ENCODE measurements at regions not wholly inside any gene's neighbourhood (a gene's known extent, or its start where the extent isn't known, plus 50 kb on each side); places are given as distances from the start of the nearest gene placed in this dataset.

GRCh38 chr16:6678586-6678985 is 654.1 kb upstream of the RBFOX1 start:
- Histone ChIP-seq H3K56ac (ENCODE audit: extremely low read depth, insufficient read depth, low read length) (no peak overlapping the region), H3K9me1 (ENCODE audit: insufficient read depth, low read length) (no peaks in the 10 kb centered on the region), H3K4me2 (ENCODE audit: low read depth, low read length) (no peak overlapping the region), H3K27ac (ENCODE audit: insufficient read depth, low read length) (no peak overlapping the region), H2BK20ac (ENCODE audit: low read depth, low read length) (no peak overlapping the region), H2AK9ac (replicated peaks; ENCODE audit: low read depth, low read length, poor library complexity) (no peak overlapping the region), H4K5ac (ENCODE audit: low read depth, low read length) (no peak overlapping the region), H4K8ac (ENCODE audit: low read depth in 2 of 2, low read length in 2 of 2) (no peak overlapping the region), H3K27me3 (ENCODE audit: control insufficient read depth, insufficient read depth, low read length) (no peaks in the 10 kb centered on the region), H4K91ac (ENCODE audit: insufficient read depth, low read depth, low read length) (no peak overlapping the region), H3K36me3 (ENCODE audit: control insufficient read depth, insufficient read depth, low read length) (no peaks in the 10 kb centered on the region), H4K20me1 (ENCODE audit: insufficient read depth, low read length) (no peaks in the 10 kb centered on the region), H2AFZ (replicated peaks; ENCODE audit: low read length, poor library complexity) (no peak overlapping the region), H2BK5ac (ENCODE audit: low read depth, low read length, poor library complexity, severe bottlenecking) (no peak overlapping the region), H3K4me3 (ENCODE audit: insufficient read depth, low read depth, low read length) (no peak overlapping the region), H2AK5ac (ENCODE audit: low read depth, low read length) (no peak overlapping the region), H3K23ac (ENCODE audit: low read depth, low read length) (no peak overlapping the region), H3K4ac (ENCODE audit: low read depth, low read length) (no peak overlapping the region), H3K9me3 (ENCODE audit: control insufficient read depth, insufficient read depth, low read length) (peaks cover 5% of the 10 kb centered on the region), H2BK120ac (ENCODE audit: low read depth, low read length) (no peak overlapping the region), H3K18ac (ENCODE audit: low read depth, low read length) (no peak overlapping the region), H3K14ac (replicated peaks; ENCODE audit: low read depth, low read length) (no peak overlapping the region), H3K9ac (ENCODE audit: low read depth, low read length) (no peak overlapping the region), H3K79me1 (ENCODE audit: low read depth in 1 of 2, low read length in 2 of 2) (no peaks in the 10 kb centered on the region), H3K4me1 (ENCODE audit: control insufficient read depth, insufficient read depth, low read length) (no peaks in the 10 kb centered on the region), H2BK15ac (ENCODE audit: low read depth, low read length) (no peak overlapping the region)
- no TSS peak for BruUV-seq (replicated peaks)
- WGBS, 2 experiments (ENCODE audit: extremely low coverage in 2 of 2, insufficient read length in 1 of 2), result no CpG with 5 or more reads among the region's 3 CpGs
- ChIA-PET POLR2A (ENCODE audit: unreplicated experiment) (no interaction called here), CTCF (no interaction called here)
- DNase-seq (no peak), ATAC-seq (ENCODE audit: low read depth) (no peak)
- no peak for TF ChIP-seq POLR2A (IDR thresholded peaks at IDR 0.05; ENCODE audit: low read depth, low read length)
- TF ChIP-seq FOS (IDR thresholded peaks at IDR 0.05; ENCODE audit: low read depth, low read length), result no peak
- no peak for TF ChIP-seq USF2 (IDR thresholded peaks at IDR 0.05; ENCODE audit: low read depth, low read length)
- TF ChIP-seq RCOR1 (IDR thresholded peaks at IDR 0.05; ENCODE audit: insufficient replicate concordance, low read length), result no peak
- no peak for TF ChIP-seq CHD1 (IDR thresholded peaks at IDR 0.05; ENCODE audit: low read depth, low read length)
- no peak for TF ChIP-seq RFX5 (IDR thresholded peaks at IDR 0.05; ENCODE audit: low read depth, low read length)
- no peak for TF ChIP-seq ELK1 (IDR thresholded peaks at IDR 0.05; ENCODE audit: borderline replicate concordance, low read depth, low read length)
- TF ChIP-seq MAFK (IDR thresholded peaks at IDR 0.05; ENCODE audit: low read depth, low read length), result no peak
- TF ChIP-seq MAZ (IDR thresholded peaks at IDR 0.05; ENCODE audit: borderline replicate concordance, low read depth, low read length), result no peak
- TF ChIP-seq RAD21 (IDR thresholded peaks at IDR 0.05; ENCODE audit: low read length), result no peak
- TF ChIP-seq MXI1 (IDR thresholded peaks at IDR 0.05; ENCODE audit: borderline replicate concordance, low read depth, low read length), result no peak
- TF ChIP-seq CTCF (conservative IDR thresholded peaks at IDR 0.05; ENCODE audit: low read depth, low read length), result no peak
- TF ChIP-seq SMC3 (IDR thresholded peaks at IDR 0.05; ENCODE audit: low read depth, low read length), result no peak
- no peak for TF ChIP-seq NFE2L2 (IDR thresholded peaks at IDR 0.05; ENCODE audit: low read depth, low read length)
- no peak for TF ChIP-seq CEBPB (IDR thresholded peaks at IDR 0.05; ENCODE audit: low read depth, low read length)
- TF ChIP-seq BHLHE40 (IDR thresholded peaks at IDR 0.05; ENCODE audit: low read depth, low read length), result no peak
- dilution Hi-C loops (cut with HindIII; ENCODE audit: low sequenced_read_pairs, unreplicated experiment) (no loop called here), intact Hi-C loops (cut with micrococcal nuclease) (no loop called here), in situ Hi-C loops (cut with MboI; ENCODE audit: low sequenced_read_pairs) (no loop called here)
